Chondrocyte (in vitro differentiated cells): ENCODE measurements at regions not wholly inside any gene's neighbourhood (a gene's known extent, or its start where the extent isn't known, plus 50 kb on each side); places are given as distances from the start of the nearest gene placed in this dataset.

Experiments used
- DNase-seq: peaks from one replicate; pipeline ENCODE4 v3.0.0; 2021; ENCODE audit warnings: mixed read lengths, low spot score
- H3K27ac Mint-ChIP-seq: one replicate; pipeline ENCODE4 v1.8.0; 2021; ENCODE audit warnings: mild to moderate bottlenecking, moderate library complexity, mixed read lengths; ENCODE audit not compliant: unreplicated experiment
- H3K27me3 Mint-ChIP-seq: 2 replicates; pipeline ENCODE4 v1.8.0; 2021; ENCODE audit warnings: low read depth, mixed read lengths
- H3K36me3 Mint-ChIP-seq: 2 replicates; pipeline ENCODE4 v1.8.0; 2021; ENCODE audit warnings: low read depth, mixed read lengths
- H3K4me1 Mint-ChIP-seq: 2 replicates; pipeline ENCODE4 v1.8.0; 2021; ENCODE audit warnings: low read depth, mild to moderate bottlenecking, mixed read lengths
- H3K4me3 Mint-ChIP-seq: one replicate; pipeline ENCODE4 v1.8.0; 2021; ENCODE audit warnings: mild to moderate bottlenecking, moderate library complexity, mixed read lengths; ENCODE audit not compliant: unreplicated experiment
- H3K9me3 Mint-ChIP-seq: 2 replicates; pipeline ENCODE4 v1.8.0; 2021; ENCODE audit warnings: low read depth, mixed read lengths
- CTCF ChIP-seq: fragments of 200-600 bp; sonication (generic); IDR thresholded peaks from 2 replicates; pipeline ENCODE4 v1.5.0; 2021; ENCODE audit warnings: antibody characterized with exemption, mild to moderate bottlenecking, moderate library complexity

GRCh38 chr14:41120402-41120801, 486.3 kb upstream of the LRFN5 start:
- no peak overlapping the region for H3K4me3 Mint-ChIP-seq
- no peaks in the 10 kb centered on the region for H3K4me1 Mint-ChIP-seq
- TF ChIP-seq CTCF: no peak
- H3K27ac Mint-ChIP-seq: no peak overlapping the region
- no peak for DNase-seq
- no peaks in the 10 kb centered on the region for H3K36me3 Mint-ChIP-seq
- peaks cover 10% of the 10 kb centered on the region for H3K9me3 Mint-ChIP-seq
- no peaks in the 10 kb centered on the region for H3K27me3 Mint-ChIP-seq

GRCh38 chr14:41096131-41096530, 510.5 kb upstream of the LRFN5 start:
- no peaks in the 10 kb centered on the region for H3K36me3 Mint-ChIP-seq
- no peak for DNase-seq
- no peak for TF ChIP-seq CTCF
- no peaks in the 10 kb centered on the region for H3K27me3 Mint-ChIP-seq
- H3K27ac Mint-ChIP-seq: no peak overlapping the region
- no peak overlapping the region for H3K4me3 Mint-ChIP-seq
- peaks cover 6% of the 10 kb centered on the region for H3K9me3 Mint-ChIP-seq
- H3K4me1 Mint-ChIP-seq: peaks cover 4% of the 10 kb centered on the region

GRCh38 chr14:41087056-41087455, 519.6 kb upstream of the LRFN5 start:
- no peak for DNase-seq
- no peak for TF ChIP-seq CTCF
- Mint-ChIP-seq H3K27me3 (no peaks in the 10 kb centered on the region), H3K4me1 (no peaks in the 10 kb centered on the region), H3K36me3 (peaks cover 4% of the 10 kb centered on the region), H3K27ac (no peak overlapping the region), H3K4me3 (no peak overlapping the region), H3K9me3 (peaks cover 29% of the 10 kb centered on the region)

- Mint-ChIP-seq H3K4me3 (no peak overlapping the region), H3K27ac (no peak overlapping the region), H3K27me3 (no peaks in the 10 kb centered on the region), H3K36me3 (no peaks in the 10 kb centered on the region), H3K9me3 (no peaks in the 10 kb centered on the region), H3K4me1 (no peaks in the 10 kb centered on the region)
- no peak for DNase-seq
- no peak for TF ChIP-seq CTCF
Measured at GRCh38 chr14:41073544-41073943, 533.1 kb upstream of the LRFN5 start.

- H3K4me1 Mint-ChIP-seq: no peaks in the 10 kb centered on the region
Measured at GRCh38 chr14:41072776-41073175, 533.9 kb upstream of the LRFN5 start.

More at GRCh38 chr14:41072776-41073175, 533.9 kb upstream of the LRFN5 start:
- H3K27ac Mint-ChIP-seq: no peak overlapping the region
- DNase-seq: no peak
- H3K4me3 Mint-ChIP-seq: no peak overlapping the region
- H3K27me3 Mint-ChIP-seq: no peaks in the 10 kb centered on the region
- no peak for TF ChIP-seq CTCF
- no peaks in the 10 kb centered on the region for H3K9me3 Mint-ChIP-seq
- H3K36me3 Mint-ChIP-seq: no peaks in the 10 kb centered on the region
